ACHN (cell line): ENCODE measurements at regions not wholly inside any gene's neighbourhood (a gene's known extent, or its start where the extent isn't known, plus 50 kb on each side); places are given as distances from the start of the nearest gene placed in this dataset.
A peak's percentile ranks its signal among the peaks of the same experiment; 100 is the strongest.

ENCODE experiments used
- DNase-seq: peaks from one replicate; pipeline ENCODE4 v3.0.0-alpha.2; 2015
- in situ Hi-C: cut with HindIII; loops from 2 replicates; pipeline ENCODE4 v1.10.0; 2017; ENCODE audit warnings: low sequenced_read_pairs, low pct_ligation_motif_present, low pct_unique_long_range_greater_than_20kb

- in situ Hi-C loops = no loop called here
- DNase-seq = no peak
Observed at GRCh38 chr3:117695321-117695720, 985.7 kb downstream of the TUSC7 start.

DNA sequence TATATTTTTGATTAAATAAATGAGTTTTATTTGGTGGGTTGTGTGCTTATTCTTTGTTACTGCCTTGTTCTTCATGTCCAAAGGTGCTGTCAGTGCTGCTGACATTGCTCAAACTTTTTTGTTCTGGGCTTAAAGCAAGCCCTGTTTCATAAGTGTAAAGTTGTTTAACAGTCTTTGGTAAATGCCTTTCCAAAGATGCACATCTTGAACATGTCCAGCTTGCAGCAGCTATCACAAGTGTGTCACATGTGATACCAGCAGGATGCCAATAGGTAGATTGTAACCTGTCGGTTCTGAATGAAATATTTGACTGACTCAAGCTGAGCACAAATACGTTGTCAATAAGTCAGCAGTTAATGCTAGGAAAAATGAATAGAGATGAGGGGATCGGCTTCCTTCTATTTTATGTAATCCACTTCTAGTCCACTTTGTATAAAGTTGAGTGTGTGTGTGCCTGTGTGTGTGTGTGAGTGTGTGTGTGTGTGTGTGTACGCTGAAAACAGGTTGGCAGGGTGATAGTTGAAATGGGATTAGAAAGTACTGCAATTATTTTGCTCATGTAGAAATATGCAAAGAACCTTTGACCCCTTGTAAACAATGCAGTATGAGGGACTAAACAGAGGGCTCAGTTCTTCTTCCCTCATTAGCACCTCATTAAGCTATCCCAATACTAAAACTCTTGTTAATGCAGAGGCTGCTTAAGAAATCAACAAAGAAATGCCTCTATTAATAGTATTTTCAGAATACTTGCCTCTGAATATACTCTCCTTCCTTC lies 986.5 kb downstream of the TUSC7 start:
- in situ Hi-C loops = no loop called here
- DNase-seq = no peak

DNA sequence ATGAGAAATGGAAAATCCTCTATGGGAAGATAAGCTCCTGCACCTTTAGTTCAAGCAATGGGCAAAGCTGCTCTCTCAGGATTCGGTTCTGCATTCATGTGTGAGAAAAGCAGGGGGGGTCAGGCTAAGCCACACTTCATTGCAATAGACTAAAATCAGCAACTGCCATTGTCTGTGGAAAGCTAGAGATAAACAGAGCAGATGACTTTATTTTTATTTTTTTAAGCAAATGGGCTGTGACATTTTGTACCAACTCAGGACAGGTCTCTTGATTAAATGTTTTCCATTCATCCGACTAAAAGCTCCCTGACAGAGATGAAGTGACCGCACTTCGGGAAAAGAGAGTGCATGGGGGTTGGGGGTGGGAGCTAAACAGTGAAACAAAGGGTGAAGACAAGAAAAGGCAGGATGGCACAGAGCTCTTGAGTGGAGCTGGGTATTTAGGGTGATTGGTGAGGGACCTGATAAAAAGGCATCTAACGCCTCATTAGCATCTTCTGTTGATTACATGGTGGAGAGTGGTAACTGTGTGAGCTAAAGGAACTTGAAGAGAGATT lies 987.4 kb downstream of the TUSC7 start:
- DNase-seq = no peak
- in situ Hi-C loops = no loop called here

DNA sequence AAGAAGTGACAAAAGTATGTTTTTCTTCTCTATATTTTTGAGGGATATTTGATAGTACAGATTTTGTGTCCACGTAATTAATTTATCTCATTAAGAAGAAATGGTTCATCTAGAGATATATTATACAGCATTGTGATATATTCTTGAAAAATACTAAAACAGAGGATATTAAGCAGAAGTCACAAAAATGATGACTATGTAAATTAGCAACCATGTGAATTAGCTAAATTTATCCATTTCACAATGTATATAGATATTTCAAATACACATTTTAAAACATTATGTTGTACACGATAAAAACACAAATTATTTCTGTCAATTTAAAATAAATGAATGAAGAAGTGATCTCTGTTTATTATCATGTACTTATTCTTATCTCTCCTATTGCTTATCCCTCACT lies 989.5 kb downstream of the TUSC7 start:
- in situ Hi-C loops = no loop called here

DNA sequence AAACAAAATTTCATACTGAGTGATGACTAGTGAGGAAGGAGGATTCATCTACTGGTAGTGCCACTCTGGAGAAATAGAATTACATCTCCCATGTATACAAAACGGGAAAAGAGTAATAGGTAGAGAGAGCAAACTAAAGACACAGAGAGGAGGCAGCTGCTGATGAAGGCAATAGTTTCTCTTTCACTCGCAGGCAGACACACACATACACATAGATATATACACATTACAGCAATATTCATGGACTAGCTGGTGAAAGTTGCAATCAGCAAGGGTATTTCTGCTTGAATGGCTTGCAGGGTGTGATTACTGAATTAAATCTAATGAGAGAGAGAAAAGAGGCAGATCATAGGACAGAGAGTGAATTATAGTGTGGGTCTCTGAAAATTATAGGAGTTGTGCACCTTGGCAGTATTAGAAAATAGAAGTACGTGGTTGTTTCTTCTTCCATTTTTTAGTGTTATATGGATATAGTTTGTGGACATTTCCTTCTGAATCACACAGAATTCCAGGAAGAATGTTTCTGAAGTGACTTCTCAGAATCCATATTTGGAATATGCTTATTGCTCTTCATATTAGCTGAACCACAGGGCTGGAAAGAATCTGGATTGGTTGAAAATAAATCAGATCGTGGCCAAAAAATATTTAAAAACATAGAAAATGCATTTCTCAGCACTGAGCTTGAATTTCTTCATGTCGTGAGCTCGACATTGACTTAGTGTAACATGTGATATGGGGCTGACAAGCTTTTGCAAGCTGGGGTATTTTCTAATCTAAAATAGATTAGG lies 991.2 kb downstream of the TUSC7 start:
- DNase-seq = no peak
- in situ Hi-C loops = no loop called here

More for the DNA sequence above, 989.5 kb downstream of the TUSC7 start:
- DNase-seq = no peak

GRCh38 chr3:117705011-117705410 lies 995.4 kb downstream of the TUSC7 start:
- no peak for DNase-seq
- in situ Hi-C loops = no loop called here

GRCh38 chr3:117706037-117706436 lies 996.5 kb downstream of the TUSC7 start:
- no peak for DNase-seq
- in situ Hi-C loops = no loop called here

DNA sequence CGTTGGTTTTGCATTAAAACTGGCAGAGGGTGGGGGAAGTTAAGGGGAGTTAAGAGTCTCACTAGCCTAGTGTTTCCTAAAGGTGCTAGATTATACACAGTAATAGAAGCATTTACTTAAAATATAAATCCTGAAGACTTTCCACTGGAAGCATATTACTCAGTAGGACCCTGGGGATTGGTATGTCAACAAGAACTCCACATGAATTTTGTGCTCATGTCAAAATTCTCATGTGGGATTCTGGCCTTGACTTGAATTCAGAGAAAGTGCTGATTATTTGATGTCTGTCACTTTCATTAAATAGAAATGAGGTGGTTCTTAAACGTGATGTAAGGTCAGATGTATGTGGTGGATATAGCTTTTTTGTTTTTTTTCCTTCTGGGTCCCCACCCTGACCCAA lies 997.2 kb downstream of the TUSC7 start:
- in situ Hi-C loops = no loop called here

DNA sequence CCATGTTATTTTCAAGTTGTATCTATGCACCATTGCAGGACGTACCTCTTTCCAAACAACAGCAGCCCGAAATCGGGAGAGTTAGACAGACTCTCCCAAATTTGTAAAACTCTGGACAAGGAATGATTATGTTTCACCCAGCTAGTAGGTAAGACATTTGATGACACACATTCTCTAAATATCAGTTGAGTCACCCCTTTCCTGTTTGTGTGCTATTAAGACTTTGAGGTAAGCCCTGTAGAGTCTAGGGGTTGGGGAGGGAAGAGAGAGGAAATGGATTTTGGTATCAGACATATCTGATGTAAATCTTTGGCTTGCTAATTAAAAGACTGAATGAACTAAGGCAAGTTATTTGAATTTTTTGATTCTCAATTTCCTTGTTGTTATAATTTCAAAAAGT lies 999.0 kb downstream of the TUSC7 start:
- in situ Hi-C loops = no loop called here
- DNase-seq = no peak

More for the DNA sequence above, 997.2 kb downstream of the TUSC7 start:
- no peak for DNase-seq

DNA sequence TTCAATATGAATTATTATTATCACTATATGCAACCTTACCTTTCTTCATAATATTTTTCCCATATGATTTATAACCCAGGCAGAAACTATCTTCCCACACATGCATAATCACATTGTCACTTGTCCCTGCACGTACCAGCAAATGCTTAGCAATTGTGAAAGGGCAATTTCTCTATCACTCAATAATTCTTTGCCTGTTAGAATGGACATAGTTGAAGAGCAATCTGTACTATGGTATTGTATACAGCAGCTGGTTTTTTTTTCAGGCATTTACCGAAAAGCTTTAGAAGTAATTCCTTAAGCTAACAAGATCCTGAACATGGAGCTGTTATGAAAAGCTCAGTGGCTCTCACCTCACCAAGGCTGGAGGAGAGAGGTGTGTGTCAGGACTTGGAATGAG lies 999.5 kb downstream of the TUSC7 start:
- no peak for DNase-seq
- in situ Hi-C loops = no loop called here

DNA sequence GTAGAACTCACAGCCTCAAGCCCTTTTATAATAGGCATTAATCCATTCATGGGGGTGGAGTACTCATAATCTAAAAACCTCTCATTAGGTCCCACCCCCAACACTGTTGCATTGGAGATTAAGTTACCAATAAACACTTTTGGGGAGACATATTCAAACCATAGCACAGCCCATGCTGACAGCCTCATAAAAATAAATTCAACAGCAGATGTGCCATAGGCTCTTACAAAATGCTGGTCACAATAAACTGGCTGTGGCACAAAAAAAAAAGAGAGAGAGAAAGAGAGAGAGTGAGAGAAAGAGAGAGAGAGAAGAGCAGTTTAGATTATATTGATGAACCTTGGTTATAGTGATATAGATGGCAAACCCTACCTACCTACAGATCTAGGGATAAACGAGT lies 1000.9 kb downstream of the TUSC7 start:
- DNase-seq = no peak
- in situ Hi-C loops = no loop called here

DNA sequence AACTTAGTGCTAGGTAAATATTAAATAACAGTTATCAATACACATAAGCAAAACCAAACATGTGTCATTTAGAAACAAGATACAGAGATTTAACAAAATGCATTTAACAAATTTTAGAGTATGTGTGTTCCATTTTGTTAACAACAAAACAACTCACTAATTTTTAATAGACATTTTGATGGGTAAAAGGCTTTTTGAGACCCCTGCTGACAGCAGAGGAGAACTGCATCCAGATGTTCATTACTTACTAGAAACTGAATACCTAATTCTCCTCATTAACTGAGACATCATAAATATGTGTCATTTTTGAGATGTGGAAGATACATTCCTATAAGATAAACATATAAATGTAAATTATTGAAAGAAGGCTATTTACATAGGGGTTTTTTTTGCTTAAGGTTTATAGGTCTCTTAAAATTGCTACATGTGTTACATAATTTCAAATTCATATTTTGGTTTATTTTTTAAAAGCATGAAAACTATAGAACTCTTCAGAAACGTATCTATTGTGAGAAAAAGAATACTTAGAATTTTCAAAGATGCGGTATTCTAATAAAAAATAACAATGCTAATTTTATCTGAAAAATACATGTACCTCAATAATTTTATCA lies 1009.8 kb downstream of the TUSC7 start:
- peak; percentile 32 for DNase-seq
- in situ Hi-C loops = no loop called here

DNA sequence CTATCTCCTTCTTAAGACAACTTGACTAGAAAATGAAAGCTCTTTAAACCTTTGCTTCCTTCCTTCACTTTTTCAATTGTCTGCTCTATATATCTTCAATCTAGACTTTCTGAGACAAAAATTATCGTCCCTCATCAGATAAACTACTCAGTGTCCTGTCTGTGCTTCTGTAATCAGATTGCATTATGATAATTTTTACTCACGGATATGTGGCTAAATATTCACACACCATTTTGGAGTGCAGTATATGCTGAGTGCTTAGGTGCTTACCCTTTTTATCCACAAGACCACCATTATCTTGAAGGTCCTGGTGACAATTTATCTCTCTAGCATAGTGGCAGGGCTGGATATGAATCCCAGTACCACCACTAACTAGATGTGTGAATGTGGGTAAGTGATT lies 1012.3 kb downstream of the TUSC7 start:
- no peak for DNase-seq
- in situ Hi-C loops = no loop called here

DNA sequence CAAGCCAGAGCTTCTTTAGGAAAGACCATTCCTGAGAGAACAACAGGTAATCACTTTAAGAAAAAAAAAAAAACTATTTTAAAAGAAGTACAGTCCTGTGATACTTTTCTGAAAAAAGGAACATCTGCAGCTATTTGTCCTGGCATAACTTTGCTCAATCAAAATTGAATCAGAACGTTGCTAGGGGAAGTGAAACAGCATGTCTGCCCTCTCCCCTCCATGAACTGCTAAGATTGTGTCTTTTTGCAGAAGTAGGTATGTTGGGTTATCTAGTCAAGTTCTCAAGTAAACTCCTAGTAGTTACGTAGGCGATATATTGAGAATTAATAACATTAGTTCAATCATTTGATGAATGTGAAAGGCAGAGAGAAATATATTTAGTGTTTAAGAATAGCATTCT lies 1013.3 kb downstream of the TUSC7 start:
- no peak for DNase-seq
- in situ Hi-C loops = no loop called here

DNA sequence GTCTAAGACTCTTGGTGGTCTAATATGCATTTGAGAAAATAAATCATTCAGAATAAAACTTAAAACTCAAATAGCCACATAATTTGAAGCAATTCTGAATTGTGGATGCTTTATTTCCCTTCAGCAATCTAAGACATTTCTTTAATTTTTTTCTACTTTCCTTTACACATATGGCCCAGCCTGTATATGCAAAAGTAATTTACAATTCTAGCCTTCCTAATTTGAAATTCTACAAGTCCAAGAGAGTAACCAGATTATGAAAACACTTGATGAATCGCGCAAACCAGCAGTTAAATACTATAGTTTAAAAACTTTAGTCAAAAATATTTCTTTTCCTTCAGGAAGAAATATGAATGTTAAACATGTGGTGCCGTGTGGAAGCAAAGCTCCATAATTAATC lies 1014.2 kb downstream of the TUSC7 start:
- DNase-seq = no peak
- in situ Hi-C loops = no loop called here

- no peak for DNase-seq
- in situ Hi-C loops = no loop called here
Observed at GRCh38 chr3:117725314-117725713, 1015.7 kb downstream of the TUSC7 start.

- in situ Hi-C loops = no loop called here
- no peak for DNase-seq
Observed at GRCh38 chr3:117726776-117727175, 1017.2 kb downstream of the TUSC7 start.

- DNase-seq = no peak
- in situ Hi-C loops = no loop called here
Observed at GRCh38 chr3:117728226-117728625, 1018.6 kb downstream of the TUSC7 start.

GRCh38 chr3:117734496-117734895 lies 1024.9 kb downstream of the TUSC7 start:
- in situ Hi-C loops = no loop called here
- DNase-seq = no peak
